Uterus (tissue), 2 donors: ENCODE measurements at regions not wholly inside any gene's neighbourhood (a gene's known extent, or its start where the extent isn't known, plus 50 kb on each side); places are given as distances from the start of the nearest gene placed in this dataset.

Experiments
- CTCF ChIP-seq, 4 experiments: fragments of 200-600 bp in 2 of 4; fragments of 450-650 bp in 2 of 4; sonication (generic) in 2 of 4; IDR thresholded peaks; one replicate each; pipeline ENCODE4 v1.5.1; 2016 to 2019; ENCODE audit warnings: antibody characterized with exemption in 4 of 4, mild to moderate bottlenecking in 2 of 4, moderate library complexity in 1 of 4
- POLR2A ChIP-seq, 2 donors: fragments of 450-650 bp; IDR thresholded peaks; one replicate each; pipeline ENCODE4 v1.6.1; 2016; ENCODE audit warnings: antibody characterized with exemption in 2 of 2, mild to moderate bottlenecking in 1 of 2, moderate library complexity in 1 of 2

GRCh38 chr1:190759807-190760206 is 282.1 kb upstream of the BRINP3 start:
- no peak for TF ChIP-seq POLR2A (IDR thresholded peaks at IDR 0.05)
- no peak for TF ChIP-seq CTCF (IDR thresholded peaks at IDR 0.05)
